ENCODE measurements at regions not wholly inside any gene's neighbourhood (a gene's known extent, or its start where the extent isn't known, plus 50 kb on each side); places are given as distances from the start of the nearest gene placed in this dataset.

DNA sequence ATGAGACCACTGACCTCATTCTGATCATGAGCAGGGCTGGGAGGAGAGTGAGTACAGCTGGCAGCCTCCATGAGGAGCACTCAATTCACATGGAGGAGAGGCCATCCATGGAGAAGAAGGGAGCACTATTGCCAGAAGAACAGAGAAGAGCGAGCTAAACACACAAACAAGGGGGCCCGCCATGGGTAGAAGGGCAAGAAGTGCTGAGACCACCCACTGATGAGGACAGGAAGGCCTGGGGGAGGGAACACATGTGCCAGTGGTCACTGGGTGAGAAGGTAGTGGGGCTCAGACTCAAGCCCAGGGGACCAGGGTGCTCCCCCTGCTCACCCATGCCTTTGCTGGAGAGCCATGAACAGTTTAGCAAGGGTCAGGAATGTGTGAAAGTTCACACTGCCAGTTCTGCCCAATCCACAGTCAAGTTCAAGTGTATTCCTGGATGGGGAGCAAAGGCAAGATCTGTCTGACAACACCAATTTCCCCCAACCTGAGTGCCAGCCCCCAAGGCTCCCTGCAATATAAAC, 57.7 kb downstream of the TTC32 start:
- H3K27me3 ChIP-seq = no peaks in the 10 kb centered on the region
- no peaks in the 10 kb centered on the region for H3K9me3 ChIP-seq
- WGBS (ENCODE audit: insufficient coverage, low coverage, low lambda C conversion rate, missing lambda C conversion rate) = no CpG with 5 or more reads among the region's 2 CpGs
- H3K4me3 ChIP-seq = no peak overlapping the region
- DNase-seq = no peak
- intact Hi-C loops (cut with DNase I) = no loop called here
- TF ChIP-seq, protein P1, sequence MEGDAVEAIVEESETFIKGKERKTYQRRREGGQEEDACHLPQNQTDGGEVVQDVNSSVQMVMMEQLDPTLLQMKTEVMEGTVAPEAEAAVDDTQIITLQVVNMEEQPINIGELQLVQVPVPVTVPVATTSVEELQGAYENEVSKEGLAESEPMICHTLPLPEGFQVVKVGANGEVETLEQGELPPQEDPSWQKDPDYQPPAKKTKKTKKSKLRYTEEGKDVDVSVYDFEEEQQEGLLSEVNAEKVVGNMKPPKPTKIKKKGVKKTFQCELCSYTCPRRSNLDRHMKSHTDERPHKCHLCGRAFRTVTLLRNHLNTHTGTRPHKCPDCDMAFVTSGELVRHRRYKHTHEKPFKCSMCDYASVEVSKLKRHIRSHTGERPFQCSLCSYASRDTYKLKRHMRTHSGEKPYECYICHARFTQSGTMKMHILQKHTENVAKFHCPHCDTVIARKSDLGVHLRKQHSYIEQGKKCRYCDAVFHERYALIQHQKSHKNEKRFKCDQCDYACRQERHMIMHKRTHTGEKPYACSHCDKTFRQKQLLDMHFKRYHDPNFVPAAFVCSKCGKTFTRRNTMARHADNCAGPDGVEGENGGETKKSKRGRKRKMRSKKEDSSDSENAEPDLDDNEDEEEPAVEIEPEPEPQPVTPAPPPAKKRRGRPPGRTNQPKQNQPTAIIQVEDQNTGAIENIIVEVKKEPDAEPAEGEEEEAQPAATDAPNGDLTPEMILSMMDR (IDR thresholded peaks at IDR 0.05) = no peak
- TF ChIP-seq POLR2A (IDR thresholded peaks at IDR 0.05) = no peak
- H3K4me1 ChIP-seq = no peaks in the 10 kb centered on the region
- no peak overlapping the region for H3K27ac ChIP-seq
- ATAC-seq = no peak
- no peaks in the 10 kb centered on the region for H3K36me3 ChIP-seq

DNA sequence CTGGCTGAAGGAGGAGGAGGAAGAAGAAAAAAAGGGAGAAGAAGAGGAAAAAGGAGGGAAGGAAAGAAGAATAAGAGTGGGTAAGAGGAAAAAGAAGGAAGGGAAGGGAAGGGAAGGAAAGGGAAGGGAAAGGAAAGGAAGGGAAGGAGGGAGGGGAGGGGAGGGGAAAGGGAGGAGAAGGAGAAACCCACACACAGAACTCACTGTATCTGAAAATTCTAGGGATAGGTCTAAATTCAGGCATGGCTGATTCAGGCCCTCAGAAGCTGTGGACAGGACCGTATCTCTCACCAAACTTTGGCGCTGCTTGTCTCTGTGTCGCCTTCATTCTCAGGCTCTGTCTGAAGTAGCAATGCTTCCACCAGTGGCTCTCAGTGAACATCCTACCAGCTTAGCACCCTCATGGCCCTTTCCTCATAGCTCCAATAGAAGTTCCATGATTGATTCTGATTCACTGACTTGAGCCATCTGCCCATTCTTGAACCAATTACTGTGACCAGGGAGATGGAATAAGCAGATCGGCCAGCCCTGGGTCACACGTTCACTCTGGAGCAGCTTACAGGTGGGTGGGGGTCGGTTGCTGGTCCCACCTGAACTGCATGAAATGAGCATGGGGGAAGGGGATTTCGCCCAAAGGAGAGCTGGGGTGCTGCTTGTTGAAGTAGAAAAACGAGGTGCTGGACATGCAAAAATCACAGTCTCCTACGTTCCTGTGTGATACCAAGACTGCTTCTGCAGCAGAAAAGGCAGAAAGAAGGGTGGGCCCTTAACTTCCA, 59.7 kb downstream of the TTC32 start:
- TF ChIP-seq, protein P1 (IDR thresholded peaks at IDR 0.05) = no peak
- TF ChIP-seq POLR2A (IDR thresholded peaks at IDR 0.05) = no peak
- no peak overlapping the region for H3K27ac ChIP-seq
- ATAC-seq (no peak), DNase-seq (no peak)
- no peaks in the 10 kb centered on the region for H3K36me3 ChIP-seq
- no peak overlapping the region for H3K4me3 ChIP-seq
- H3K4me1 ChIP-seq = no peaks in the 10 kb centered on the region
- 76% methylated on average over 6 of the region's 9 CpGs for WGBS (ENCODE audit: insufficient coverage, low coverage, low lambda C conversion rate, missing lambda C conversion rate)
- intact Hi-C loops (cut with DNase I) = no loop called here
- H3K27me3 ChIP-seq = no peaks in the 10 kb centered on the region
- no peaks in the 10 kb centered on the region for H3K9me3 ChIP-seq

DNA sequence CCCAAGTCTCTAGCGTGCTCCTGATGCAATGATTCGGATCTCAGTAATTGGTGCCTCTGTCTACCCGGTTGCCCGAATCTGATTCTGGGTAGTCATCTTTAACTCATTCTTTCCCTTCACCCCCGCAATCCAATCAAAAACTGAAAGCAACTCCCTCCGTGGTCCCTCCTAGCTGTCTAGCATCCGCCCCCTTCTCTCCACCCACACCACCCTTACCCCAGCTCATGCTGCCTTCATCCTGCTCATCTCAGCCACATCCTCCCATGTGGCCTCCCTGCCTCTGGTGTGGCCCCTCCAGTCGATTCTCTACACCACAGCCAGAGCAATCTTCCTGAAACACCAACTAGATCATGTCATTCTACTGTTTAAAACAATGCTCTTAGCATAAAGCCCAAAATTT, 62.3 kb downstream of the TTC32 start:
- intact Hi-C loops (cut with DNase I) = no loop called here
- DNase-seq = no peak
- TF ChIP-seq, protein P1 (IDR thresholded peaks at IDR 0.05) = no peak
- no peak for TF ChIP-seq POLR2A (IDR thresholded peaks at IDR 0.05)
- no peak overlapping the region for H3K4me3 ChIP-seq
- H3K27me3 ChIP-seq = no peaks in the 10 kb centered on the region
- ATAC-seq = no peak
- 77% methylated on average over 8 of the region's 8 CpGs for WGBS (ENCODE audit: insufficient coverage, low coverage, low lambda C conversion rate, missing lambda C conversion rate)
- no peaks in the 10 kb centered on the region for H3K4me1 ChIP-seq
- H3K9me3 ChIP-seq = no peaks in the 10 kb centered on the region
- no peaks in the 10 kb centered on the region for H3K36me3 ChIP-seq
- H3K27ac ChIP-seq = no peak overlapping the region

DNA sequence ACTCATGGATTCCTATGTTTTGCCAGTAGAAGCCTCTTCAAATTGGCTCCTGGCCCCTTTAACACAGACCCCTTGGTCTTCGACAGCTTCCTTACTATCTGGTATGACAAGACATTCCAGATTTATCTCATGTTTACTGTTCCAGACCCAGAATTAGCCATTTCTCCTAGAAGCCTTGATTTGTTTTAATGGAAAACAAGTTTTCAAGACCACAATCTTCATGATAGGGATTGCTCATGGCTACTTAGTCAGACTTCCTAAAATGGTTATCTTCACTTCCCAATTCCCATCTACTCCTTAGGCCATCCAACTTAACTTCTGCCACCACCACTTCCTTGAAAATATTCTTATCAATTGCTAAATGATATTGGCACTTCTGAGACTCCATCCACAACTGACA, 63.2 kb downstream of the TTC32 start:
- Histone ChIP-seq H3K9me3 (no peaks in the 10 kb centered on the region), H3K27ac (no peak overlapping the region), H3K36me3 (no peaks in the 10 kb centered on the region), H3K4me3 (no peak overlapping the region), H3K27me3 (no peaks in the 10 kb centered on the region), H3K4me1 (no peaks in the 10 kb centered on the region)
- TF ChIP-seq, protein P1 (IDR thresholded peaks at IDR 0.05) = no peak
- TF ChIP-seq POLR2A (IDR thresholded peaks at IDR 0.05) = no peak
- DNase-seq = no peak
- WGBS (ENCODE audit: insufficient coverage, low coverage, low lambda C conversion rate, missing lambda C conversion rate) = 56% methylated on average over 1 of the region's 1 CpG
- ATAC-seq = no peak
- intact Hi-C loops (cut with DNase I) = no loop called here

Measured in right lobe of liver (tissue), 6 donors.